Peyer's patch (tissue), 4 donors: ENCODE measurements at regions not wholly inside any gene's neighbourhood (a gene's known extent, or its start where the extent isn't known, plus 50 kb on each side); places are given as distances from the start of the nearest gene placed in this dataset.
"Not testable (repeated sequence)": the region's sequence is repeated elsewhere in the genome, so short reads cannot be mapped to it uniquely, and the experiment has no call there.

Experiments
- DNase-seq, 3 donors: peaks; one replicate each; pipeline ENCODE4 v3.0.0-alpha.2; 2017 to 2019
- H3K27ac ChIP-seq, 4 donors: fragments of 200-600 bp; sonication (generic); one replicate each; pipeline ENCODE4 v1.5.1; 2016 to 2019
- H3K27me3 ChIP-seq, 2 donors: fragments of 200-600 bp; sonication (generic); one replicate each; pipeline ENCODE4 v1.5.1; 2019
- H3K36me3 ChIP-seq, 3 donors: fragments of 200-600 bp; sonication (generic); one replicate each; pipeline ENCODE4 v1.5.1; 2016 to 2019
- H3K4me1 ChIP-seq, 4 donors: fragments of 200-600 bp; sonication (generic); one replicate each; pipeline ENCODE4 v1.5.1; 2016 to 2019
- H3K4me3 ChIP-seq, 4 donors: fragments of 200-600 bp; sonication (generic); 1 replicate in 3 of 4; 2 replicates in 1 of 4; pipeline ENCODE4 v1.5.1; 2016 to 2019; ENCODE audit warnings: mild to moderate bottlenecking in 1 of 4
- H3K9me3 ChIP-seq, 4 donors: fragments of 200-600 bp; sonication (generic); one replicate each; pipeline ENCODE4 v1.5.1; 2016 to 2019; ENCODE audit warnings: mild to moderate bottlenecking in 1 of 4

DNA sequence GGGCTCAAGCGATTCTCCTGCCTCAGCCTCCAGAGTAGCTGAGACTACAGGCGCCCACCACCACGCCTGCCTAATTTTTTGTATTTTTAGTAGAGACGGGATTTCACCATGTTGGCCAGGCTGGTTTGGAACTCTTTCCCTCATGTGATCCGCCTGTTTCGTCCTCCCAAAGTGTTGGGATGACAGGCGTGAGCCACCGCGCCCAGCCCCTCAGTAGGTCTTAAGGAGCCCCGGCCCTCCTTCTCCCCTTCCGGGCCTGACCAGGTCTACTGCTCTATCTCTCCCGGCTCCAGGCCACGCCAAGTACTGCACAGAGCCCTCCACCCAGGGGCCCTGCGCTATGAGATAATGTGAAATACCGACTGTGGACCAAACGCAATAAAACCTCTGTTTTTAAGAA lies 785.5 kb downstream of the FOXD4L5 start:
- H3K36me3 ChIP-seq, H3K4me1 ChIP-seq, H3K27me3 ChIP-seq, H3K4me3 ChIP-seq, DNase-seq, H3K9me3 ChIP-seq, H3K27ac ChIP-seq: not testable (repeated sequence)

DNA sequence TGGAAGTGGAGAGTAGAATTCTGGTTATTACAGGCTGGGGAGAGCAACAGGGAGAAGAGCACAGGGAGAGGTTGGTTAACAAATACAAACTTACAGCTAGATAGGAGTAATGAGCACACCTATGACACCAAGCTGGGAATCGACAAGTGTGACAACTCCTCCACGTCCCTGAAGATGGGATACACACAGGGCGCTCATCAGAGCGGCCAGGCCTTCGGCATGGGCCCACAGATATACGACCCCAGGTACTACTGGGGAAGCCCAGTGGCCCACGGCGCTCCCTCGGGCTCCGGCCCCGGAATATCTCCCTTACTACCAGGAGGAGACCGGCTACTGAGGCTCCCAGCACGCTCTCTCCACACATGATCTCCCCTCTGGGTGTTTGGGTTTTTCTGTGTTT lies 786.6 kb downstream of the FOXD4L5 start:
- not testable (repeated sequence) for H3K4me3 ChIP-seq, H3K27ac ChIP-seq, DNase-seq, H3K27me3 ChIP-seq, H3K4me1 ChIP-seq, H3K9me3 ChIP-seq, H3K36me3 ChIP-seq

DNA sequence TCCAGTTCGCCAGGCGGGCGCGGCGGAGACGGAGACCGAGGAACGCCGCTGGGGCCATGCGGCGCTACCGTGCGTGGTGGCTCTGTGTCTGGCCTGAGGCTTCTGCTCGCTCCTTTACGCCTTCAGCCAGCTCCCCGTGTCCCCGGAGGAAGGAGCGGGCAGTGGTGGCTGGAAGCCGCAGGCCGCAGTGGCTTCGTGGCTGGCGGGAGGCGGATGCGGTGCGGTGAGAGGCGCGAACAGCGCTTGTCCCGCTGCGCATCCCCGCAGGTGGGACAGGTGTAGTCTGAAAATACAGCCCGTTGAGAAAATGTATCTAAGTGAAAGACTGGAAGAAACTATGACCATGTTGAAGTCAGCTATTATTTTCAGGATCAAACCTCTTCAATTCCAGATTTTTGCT lies 796.5 kb downstream of the FOXD4L5 start:
- DNase-seq, result peak in 1 of 3 donors; percentile 7
- H3K4me1 ChIP-seq, H3K27ac ChIP-seq, H3K36me3 ChIP-seq, H3K4me3 ChIP-seq, H3K27me3 ChIP-seq, H3K9me3 ChIP-seq: not testable (repeated sequence)

DNA sequence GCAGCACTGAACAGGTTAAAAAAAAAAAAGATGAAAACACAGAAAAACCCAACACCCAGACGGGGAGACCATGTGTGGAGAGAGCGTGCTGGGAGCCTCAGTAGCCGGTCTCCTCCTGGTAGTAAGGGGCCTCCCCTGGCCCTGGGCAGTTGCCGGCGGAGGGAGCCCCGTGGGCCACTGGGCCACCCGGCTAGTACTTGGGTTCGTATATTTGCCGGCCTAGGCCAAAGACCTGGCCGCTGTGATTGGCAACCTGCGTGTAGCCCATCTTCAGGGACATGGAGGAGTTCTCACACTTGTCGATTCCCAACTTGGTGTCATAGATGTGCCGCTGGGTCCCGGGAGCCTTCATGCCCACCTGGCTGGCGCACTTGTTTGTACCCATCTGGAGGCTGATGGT lies 798.9 kb downstream of the FOXD4L5 start:
- not testable (repeated sequence) for H3K36me3 ChIP-seq, H3K9me3 ChIP-seq, H3K27me3 ChIP-seq, H3K4me1 ChIP-seq, DNase-seq, H3K4me3 ChIP-seq, H3K27ac ChIP-seq

DNA sequence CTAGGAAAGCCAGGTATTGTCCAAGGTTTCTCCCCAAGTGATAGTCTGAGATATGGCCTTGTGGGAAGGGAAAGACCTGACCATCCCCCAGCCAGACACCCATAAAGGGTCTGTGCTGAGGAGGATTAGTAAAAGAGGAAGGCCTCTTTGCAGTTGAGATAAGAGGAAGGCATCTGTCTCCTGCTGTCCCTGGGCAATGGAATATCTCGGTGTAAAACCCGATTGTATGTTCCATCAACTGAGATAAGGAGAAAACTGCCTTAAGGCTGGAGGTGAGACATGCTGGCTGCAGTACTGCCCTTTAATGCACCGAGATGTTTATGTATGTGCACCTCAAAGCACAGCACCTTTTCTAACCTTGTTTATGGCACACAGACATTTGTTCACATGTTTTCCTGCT lies 805.9 kb downstream of the FOXD4L5 start:
- H3K4me1 ChIP-seq, H3K36me3 ChIP-seq, H3K9me3 ChIP-seq, H3K27ac ChIP-seq, DNase-seq, H3K27me3 ChIP-seq, H3K4me3 ChIP-seq: not testable (repeated sequence)

DNA sequence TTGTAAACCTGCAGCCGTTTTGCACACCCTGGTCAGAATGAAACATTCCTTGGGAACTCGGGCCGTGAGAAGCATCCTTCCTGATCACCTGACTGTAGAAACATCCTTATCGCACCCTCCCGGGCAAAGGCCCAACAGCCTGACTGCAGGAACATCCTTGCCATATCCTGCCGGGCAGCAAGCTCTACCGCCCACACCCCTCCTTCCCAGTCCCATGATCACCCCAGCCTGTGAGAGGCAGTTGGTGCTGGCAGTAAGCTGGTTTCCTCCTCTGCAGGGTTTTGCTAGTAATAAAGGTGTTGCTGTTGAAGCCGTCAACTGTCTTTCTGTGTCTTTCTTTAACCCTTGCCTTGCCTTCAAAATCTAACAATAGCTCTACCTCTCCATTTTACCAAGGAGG lies 816.1 kb downstream of the FOXD4L5 start:
- not testable (repeated sequence) for DNase-seq, H3K4me3 ChIP-seq, H3K36me3 ChIP-seq, H3K27ac ChIP-seq, H3K4me1 ChIP-seq, H3K9me3 ChIP-seq, H3K27me3 ChIP-seq

DNA sequence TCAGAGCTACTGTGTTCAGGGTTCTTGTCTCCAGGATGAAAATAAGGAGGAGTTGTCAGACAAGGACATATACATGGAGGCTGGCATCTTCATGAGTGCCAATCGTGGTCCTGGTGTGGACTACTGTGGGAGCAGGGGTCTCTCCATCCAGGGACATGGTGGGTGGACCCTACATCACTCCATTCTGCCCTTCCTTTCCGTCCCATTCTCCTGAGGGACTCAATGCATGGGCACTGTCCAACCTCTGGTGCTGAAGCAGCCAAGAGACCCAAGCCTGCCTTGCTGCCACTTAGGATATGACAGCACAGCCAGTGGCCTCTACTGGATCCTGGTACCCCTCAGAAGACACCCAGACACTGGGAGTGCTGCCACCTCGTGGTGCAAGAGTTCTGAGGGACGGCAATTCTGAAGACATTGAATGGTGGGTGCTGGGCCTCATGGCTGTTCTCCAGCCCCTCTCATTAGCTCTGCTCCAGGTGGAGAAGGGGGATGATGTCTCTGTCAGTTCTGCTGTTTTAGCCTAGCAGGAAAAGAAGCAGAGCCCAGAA lies 818.9 kb downstream of the FOXD4L5 start:
- not testable (repeated sequence) for H3K27me3 ChIP-seq, H3K4me3 ChIP-seq, DNase-seq, H3K4me1 ChIP-seq, H3K9me3 ChIP-seq, H3K36me3 ChIP-seq, H3K27ac ChIP-seq

DNA sequence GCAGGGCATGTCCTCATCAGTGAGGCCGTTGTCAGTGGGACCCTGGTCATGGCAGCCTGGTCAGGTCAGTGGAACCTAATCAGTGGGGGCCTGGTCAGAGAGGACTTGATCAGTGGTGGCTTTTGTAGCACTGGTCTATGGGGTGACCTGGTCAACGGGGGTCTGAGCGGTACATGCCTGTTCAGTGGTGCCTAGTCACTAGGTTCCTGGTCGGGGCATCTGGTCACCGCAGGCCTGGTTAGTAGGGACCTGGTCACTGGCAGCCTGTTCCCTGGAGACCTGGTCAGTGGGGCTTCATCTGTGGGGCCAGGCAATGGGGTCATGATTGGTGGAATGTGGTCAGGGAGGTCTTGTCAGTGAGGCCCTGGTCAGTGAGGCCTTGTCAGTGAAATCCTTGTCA lies 823.1 kb downstream of the FOXD4L5 start:
- not testable (repeated sequence) for H3K4me1 ChIP-seq, H3K4me3 ChIP-seq, H3K9me3 ChIP-seq, H3K27ac ChIP-seq, H3K27me3 ChIP-seq, DNase-seq, H3K36me3 ChIP-seq

DNA sequence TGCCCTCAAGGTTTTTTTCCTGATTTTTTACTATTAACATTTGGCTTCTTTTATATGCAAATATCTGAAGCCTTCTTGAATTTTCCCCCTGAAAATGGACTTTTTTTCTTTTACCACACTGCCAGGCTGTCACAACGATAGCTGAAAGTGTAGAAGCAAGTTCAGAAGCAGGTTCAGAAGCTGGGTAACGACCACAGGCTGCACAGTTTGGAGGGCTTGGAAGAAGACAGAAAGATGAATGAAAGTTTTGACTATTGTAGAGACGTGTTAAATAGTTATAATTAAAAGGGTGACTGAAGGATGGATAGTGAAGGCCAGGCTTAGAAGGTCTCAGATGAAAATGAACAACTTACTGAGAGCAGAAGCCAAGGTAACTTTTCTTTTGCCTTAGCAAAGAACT lies 826.4 kb downstream of the FOXD4L5 start:
- not testable (repeated sequence) for H3K27me3 ChIP-seq

DNA sequence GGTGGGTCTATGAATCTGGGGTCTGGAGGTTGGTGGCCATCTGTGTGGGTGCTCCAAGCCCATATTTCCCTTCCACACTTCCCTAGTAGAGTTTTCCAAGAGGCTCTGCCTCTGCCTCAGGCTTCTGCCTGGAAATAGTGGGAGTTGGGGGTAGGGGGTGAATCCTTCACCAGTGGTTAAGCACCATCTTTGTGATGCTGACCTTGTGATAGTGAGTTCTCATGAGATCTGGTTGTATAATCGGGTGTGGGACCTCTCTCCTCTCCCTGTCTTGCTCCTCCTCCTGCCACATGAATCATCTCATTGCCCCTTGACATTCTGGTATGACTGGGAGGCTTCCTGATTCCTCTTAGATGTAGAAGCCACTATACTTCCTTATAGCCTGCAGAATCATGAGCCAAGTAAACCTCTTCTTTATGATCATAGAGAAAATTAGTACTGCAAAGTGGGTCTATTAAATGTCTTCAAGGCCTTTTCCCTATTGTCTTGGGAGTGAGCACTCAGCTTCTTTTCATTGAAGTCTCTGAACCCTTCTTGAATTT lies 829.8 kb downstream of the FOXD4L5 start:
- peak in 1 of 3 donors; percentile 41 for DNase-seq
- H3K27me3 ChIP-seq, H3K4me1 ChIP-seq, H3K9me3 ChIP-seq, H3K36me3 ChIP-seq, H3K4me3 ChIP-seq: not testable (repeated sequence)
- H3K27ac ChIP-seq, result peak overlapping the region in 2 of 4 donors; percentile 52 to 56

More for the DNA sequence above, 826.4 kb downstream of the FOXD4L5 start:
- not testable (repeated sequence) for H3K4me1 ChIP-seq, H3K9me3 ChIP-seq, DNase-seq, H3K36me3 ChIP-seq, H3K4me3 ChIP-seq, H3K27ac ChIP-seq

DNA sequence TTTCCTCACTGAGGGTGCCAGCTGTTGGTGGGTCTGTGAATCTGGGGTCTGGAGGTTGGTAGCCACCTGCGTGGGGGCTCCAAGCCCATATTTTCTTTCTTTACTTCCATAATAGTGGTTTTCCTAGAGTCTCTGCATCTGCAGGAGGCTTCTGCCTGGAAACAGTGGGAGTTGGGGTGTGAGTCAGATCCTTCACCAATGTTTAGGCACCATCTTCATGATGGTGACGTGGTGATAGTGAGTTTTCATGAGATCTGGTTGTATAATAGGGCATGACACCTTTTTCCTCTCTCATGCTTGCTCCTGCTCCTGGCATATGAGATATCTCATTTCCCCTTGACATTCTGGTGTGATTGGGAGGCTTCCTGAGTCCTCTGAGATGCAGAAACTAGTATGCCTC lies 832.9 kb downstream of the FOXD4L5 start:
- H3K27ac ChIP-seq, result peak overlapping the region in 1 of 4 donors; percentile 52
- H3K4me1 ChIP-seq, H3K4me3 ChIP-seq, H3K27me3 ChIP-seq, H3K36me3 ChIP-seq, H3K9me3 ChIP-seq: not testable (repeated sequence)
- peak in 1 of 3 donors; percentile 33 for DNase-seq

DNA sequence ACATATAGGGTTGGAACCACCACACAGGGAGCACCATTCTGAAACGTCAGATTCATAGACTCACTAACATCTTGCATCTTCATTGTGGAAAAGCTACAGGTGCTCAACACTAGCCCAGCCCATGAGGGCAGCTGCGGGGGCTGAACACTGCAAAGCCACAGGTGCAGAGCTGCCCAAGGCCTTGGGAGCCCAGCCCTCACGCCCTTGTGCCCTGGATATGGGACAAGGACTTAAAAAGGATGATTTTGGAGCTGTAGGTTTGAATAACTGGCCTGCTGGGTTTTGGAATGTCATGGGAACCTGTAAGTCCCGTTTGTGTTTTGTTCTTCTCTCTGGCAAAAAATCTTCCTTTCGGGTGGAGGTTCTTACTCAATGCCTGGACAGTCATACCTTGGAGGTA lies 834.4 kb downstream of the FOXD4L5 start:
- not testable (repeated sequence) for H3K36me3 ChIP-seq, H3K9me3 ChIP-seq, H3K4me3 ChIP-seq, H3K27ac ChIP-seq, H3K27me3 ChIP-seq, DNase-seq, H3K4me1 ChIP-seq

DNA sequence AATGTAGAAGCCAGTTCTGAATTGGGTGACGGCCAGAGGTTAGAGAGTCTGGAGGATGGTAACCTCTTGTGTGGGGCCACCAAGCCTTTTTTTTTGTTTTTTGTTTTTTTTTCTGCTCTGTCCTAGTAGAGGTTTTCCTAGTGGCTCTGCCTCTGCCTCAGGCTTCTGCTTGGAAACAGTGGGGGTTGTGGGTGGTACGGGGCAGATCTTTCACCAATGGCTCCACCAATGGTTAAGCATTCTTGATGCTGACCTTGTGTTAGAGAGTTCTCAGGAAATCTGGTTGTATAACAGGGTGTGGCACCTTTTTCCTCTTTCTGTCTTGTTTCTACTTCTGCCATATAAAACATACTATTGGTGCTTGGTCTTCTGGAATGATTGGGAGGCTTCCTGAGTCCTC lies 836.0 kb downstream of the FOXD4L5 start:
- H3K36me3 ChIP-seq, DNase-seq, H3K4me3 ChIP-seq, H3K4me1 ChIP-seq, H3K9me3 ChIP-seq, H3K27ac ChIP-seq, H3K27me3 ChIP-seq: not testable (repeated sequence)

DNA sequence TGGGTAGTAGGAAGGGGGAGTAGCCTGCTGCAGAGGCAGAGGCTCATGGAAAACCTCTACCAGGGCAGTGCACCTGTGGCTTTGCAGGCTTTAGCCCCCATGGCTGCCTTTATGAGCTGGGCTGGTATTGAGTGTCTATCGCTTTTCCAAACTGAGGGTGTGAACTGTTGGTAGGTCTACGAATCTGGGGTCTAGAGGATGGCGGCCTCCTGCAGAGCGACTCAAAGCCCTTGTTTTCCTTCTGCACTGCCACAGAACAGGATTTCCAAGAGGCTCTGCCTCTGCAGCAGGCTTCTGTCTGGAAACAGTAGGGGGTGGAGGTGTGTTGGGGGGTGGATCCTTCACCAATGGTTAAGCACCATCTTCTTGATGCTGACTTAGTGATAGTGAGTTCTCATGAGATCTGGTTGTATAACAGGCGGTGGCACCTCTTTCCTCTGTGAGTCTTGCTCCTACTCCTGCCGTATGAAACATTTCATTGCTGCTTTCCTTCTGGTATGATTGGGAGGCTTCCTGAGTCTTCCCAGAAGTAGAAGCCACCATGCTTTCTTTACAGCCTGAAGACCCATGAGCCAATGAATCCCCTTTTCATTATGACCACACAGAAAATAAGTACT lies 840.0 kb downstream of the FOXD4L5 start:
- H3K4me3 ChIP-seq, H3K36me3 ChIP-seq, H3K27me3 ChIP-seq, H3K4me1 ChIP-seq, DNase-seq, H3K27ac ChIP-seq, H3K9me3 ChIP-seq: not testable (repeated sequence)

DNA sequence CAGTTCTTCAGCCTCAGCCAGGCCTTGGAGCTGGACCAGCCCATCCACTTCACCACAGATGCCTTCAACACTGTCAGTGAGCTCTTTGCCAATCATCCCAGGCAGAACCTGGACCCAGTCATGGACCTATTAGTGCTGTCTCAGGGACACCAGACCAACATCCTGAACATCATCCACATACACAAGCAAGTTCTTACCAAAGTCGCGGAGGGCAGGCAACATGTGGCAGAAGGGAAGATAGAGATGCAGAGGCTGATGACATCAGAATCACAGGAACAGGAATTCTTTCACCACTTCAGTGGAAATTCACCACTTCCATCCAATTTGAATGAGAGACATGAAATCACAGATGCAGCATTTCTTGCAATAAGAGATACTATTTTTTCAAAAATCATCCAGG lies 845.3 kb downstream of the FOXD4L5 start:
- not testable (repeated sequence) for H3K4me3 ChIP-seq, DNase-seq, H3K36me3 ChIP-seq, H3K27me3 ChIP-seq, H3K9me3 ChIP-seq, H3K4me1 ChIP-seq, H3K27ac ChIP-seq
